Kidney epithelial cell (primary cell): ENCODE measurements at regions not wholly inside any gene's neighbourhood (a gene's known extent, or its start where the extent isn't known, plus 50 kb on each side); places are given as distances from the start of the nearest gene placed in this dataset.

Experiments
- DNase-seq: peaks from one replicate; pipeline ENCODE4 v3.0.0-alpha.2; 2010; ENCODE audit warnings: low read depth
- H3K27me3 ChIP-seq: 2 replicates; pipeline ENCODE4 v1.6.0; 2011; ENCODE audit warnings: low read length; ENCODE audit not compliant: control insufficient read depth, insufficient read depth
- H3K36me3 ChIP-seq: 2 replicates; pipeline ENCODE4 v1.5.1; 2011; ENCODE audit warnings: low read length; ENCODE audit not compliant: control insufficient read depth, insufficient read depth
- H3K4me3 ChIP-seq: 2 replicates; pipeline ENCODE4 v1.5.1; 2011; ENCODE audit warnings: low read depth, mild to moderate bottlenecking, control low read depth, low read length
- CTCF ChIP-seq: IDR thresholded peaks from 2 replicates; pipeline ENCODE4 v1.5.1; 2011; ENCODE audit warnings: mild to moderate bottlenecking, moderate library complexity, low read length, control low read depth, inconsistent platforms; ENCODE audit not compliant: insufficient read depth, poor library complexity, severe bottlenecking

GRCh38 chr16:65377195-65377594 is 255.3 kb upstream of the CDH11 start:
- Histone ChIP-seq H3K36me3 (no peaks in the 10 kb centered on the region), H3K4me3 (no peak overlapping the region), H3K27me3 (no peaks in the 10 kb centered on the region)
- DNase-seq, result no peak
- no peak for TF ChIP-seq CTCF

- no peak for TF ChIP-seq CTCF
- no peaks in the 10 kb centered on the region for H3K27me3 ChIP-seq
- no peak for DNase-seq
Measured at GRCh38 chr16:65376601-65377000, 254.7 kb upstream of the CDH11 start.

GRCh38 chr16:65375651-65376050 is 253.8 kb upstream of the CDH11 start:
- Histone ChIP-seq H3K36me3 (no peaks in the 10 kb centered on the region), H3K27me3 (no peaks in the 10 kb centered on the region), H3K4me3 (no peak overlapping the region)
- no peak for TF ChIP-seq CTCF
- no peak for DNase-seq

More at GRCh38 chr16:65376601-65377000, 254.7 kb upstream of the CDH11 start:
- H3K4me3 ChIP-seq, result no peak overlapping the region
- no peaks in the 10 kb centered on the region for H3K36me3 ChIP-seq

- H3K36me3 ChIP-seq, result no peaks in the 10 kb centered on the region
- DNase-seq, result no peak
- TF ChIP-seq CTCF, result no peak
- H3K4me3 ChIP-seq, result no peak overlapping the region
- no peaks in the 10 kb centered on the region for H3K27me3 ChIP-seq
Measured at GRCh38 chr16:65373097-65373496, 251.2 kb upstream of the CDH11 start.

GRCh38 chr16:65372171-65372570 is 250.3 kb upstream of the CDH11 start:
- DNase-seq, result no peak
- Histone ChIP-seq H3K27me3 (no peaks in the 10 kb centered on the region), H3K4me3 (no peak overlapping the region), H3K36me3 (no peaks in the 10 kb centered on the region)
- TF ChIP-seq CTCF, result no peak
